ENCODE measurements at regions not wholly inside any gene's neighbourhood (a gene's known extent, or its start where the extent isn't known, plus 50 kb on each side); places are given as distances from the start of the nearest gene placed in this dataset.
"Not testable (repeated sequence)": the region's sequence is repeated elsewhere in the genome, so short reads cannot be mapped to it uniquely, and the experiment has no call there.

- not testable (repeated sequence) for H3K4me3 ChIP-seq (ENCODE audit: low read length); DNase-seq (ENCODE audit: low read depth)
Observed at GRCh38 chr5:11392-11791, 80.6 kb upstream of the PLEKHG4B start.

- TF ChIP-seq, protein P1, sequence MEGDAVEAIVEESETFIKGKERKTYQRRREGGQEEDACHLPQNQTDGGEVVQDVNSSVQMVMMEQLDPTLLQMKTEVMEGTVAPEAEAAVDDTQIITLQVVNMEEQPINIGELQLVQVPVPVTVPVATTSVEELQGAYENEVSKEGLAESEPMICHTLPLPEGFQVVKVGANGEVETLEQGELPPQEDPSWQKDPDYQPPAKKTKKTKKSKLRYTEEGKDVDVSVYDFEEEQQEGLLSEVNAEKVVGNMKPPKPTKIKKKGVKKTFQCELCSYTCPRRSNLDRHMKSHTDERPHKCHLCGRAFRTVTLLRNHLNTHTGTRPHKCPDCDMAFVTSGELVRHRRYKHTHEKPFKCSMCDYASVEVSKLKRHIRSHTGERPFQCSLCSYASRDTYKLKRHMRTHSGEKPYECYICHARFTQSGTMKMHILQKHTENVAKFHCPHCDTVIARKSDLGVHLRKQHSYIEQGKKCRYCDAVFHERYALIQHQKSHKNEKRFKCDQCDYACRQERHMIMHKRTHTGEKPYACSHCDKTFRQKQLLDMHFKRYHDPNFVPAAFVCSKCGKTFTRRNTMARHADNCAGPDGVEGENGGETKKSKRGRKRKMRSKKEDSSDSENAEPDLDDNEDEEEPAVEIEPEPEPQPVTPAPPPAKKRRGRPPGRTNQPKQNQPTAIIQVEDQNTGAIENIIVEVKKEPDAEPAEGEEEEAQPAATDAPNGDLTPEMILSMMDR (conservative IDR thresholded peaks at IDR 0.05; ENCODE audit: low read depth, low read length): no peak
- H3K4me3 ChIP-seq (ENCODE audit: low read length): no peak overlapping the region
- DNase-seq (ENCODE audit: low read depth): no peak
Observed at GRCh38 chr5:11898-12297, 80.1 kb upstream of the PLEKHG4B start.

DNA sequence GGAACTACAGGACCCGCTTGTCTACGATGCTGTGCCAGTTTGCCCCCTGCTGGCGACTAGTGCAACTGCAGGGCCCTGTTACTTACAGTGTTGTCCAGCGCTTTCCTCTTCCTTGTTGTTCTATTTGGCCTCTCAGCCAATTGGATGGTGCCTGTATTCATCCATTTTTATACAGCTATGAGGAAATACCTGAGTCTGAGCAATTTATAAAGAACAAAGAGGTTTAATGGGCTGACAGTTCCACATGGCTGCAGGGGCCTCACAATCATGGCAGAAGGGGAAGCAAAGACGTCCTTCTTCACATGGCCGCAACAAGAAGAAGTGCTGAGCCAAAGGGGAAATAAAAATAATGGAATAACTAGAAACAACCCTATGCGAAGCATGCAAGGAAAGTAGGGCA lies 78.7 kb upstream of the PLEKHG4B start:
- DNase-seq (ENCODE audit: low read depth): no peak
- no peak overlapping the region for H3K4me3 ChIP-seq (ENCODE audit: low read length)
- TF ChIP-seq, protein P1 (conservative IDR thresholded peaks at IDR 0.05; ENCODE audit: low read depth, low read length): no peak

DNA sequence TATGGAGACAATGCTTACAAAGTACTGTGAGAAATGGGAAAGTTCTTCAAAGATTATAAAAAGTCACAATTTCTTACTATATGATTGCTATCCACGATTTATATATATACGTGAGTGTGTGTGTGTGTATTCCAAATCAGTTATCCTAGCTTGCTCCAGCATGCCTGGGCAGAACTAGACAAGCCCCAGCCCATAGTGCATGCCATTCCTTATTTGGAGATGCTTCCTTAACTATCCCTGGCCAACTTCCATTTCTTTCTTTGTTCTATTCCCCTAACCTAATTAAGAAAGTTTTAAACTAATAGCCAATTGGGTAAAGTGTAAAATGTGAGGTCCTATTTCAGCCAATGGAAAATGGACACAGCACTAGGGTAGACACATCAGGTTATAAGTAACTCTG lies 77.3 kb upstream of the PLEKHG4B start:
- H3K4me3 ChIP-seq (ENCODE audit: low read length); DNase-seq (ENCODE audit: low read depth): not testable (repeated sequence)

- not testable (repeated sequence) for DNase-seq (ENCODE audit: low read depth); H3K4me3 ChIP-seq (ENCODE audit: low read length)
Observed at GRCh38 chr5:20276-20675, 71.7 kb upstream of the PLEKHG4B start.

GRCh38 chr5:21654-22233 lies 70.2 kb upstream of the PLEKHG4B start:
- no peak overlapping the region for H3K4me3 ChIP-seq (ENCODE audit: low read length)
- DNase-seq (ENCODE audit: low read depth): no peak
- TF ChIP-seq, protein P1 (conservative IDR thresholded peaks at IDR 0.05; ENCODE audit: low read depth, low read length): peak; percentile 64

DNA sequence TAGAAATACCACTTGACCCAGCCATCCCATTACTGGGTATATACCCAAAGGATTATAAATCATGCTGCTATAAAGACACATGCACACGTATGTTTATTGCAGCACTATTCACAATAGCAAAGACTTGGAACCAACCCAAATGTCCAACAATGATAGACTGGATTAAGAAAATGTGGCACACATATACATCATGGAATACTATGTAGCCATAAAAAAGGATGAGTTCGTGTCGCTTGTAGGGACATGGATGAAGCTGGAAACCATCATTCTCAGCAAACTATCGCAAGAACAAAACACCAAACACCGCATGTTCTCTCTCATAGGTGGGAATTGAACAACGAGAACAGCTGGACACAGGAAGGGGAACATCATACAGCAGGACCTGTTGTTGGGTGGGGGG lies 68.1 kb upstream of the PLEKHG4B start:
- not testable (repeated sequence) for DNase-seq (ENCODE audit: low read depth); H3K4me3 ChIP-seq (ENCODE audit: low read length)

DNA sequence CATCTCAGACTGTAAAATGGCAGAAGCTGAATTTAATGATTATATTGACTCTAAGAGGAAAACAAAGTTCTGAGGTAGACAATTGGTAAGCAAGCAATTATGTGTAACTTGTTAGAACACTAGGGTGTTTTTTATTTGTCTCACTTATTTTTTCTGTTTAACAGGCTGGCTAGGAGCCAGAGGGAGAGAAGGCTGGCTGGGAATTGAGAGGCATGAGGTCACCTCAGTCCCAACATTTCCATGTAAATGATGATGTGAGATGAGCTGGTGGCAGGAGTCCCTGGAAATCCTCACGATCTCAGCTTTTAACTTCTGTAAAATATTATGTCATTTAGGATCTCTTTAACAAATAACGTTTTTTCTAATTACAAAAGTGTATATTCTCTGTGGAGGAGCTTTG lies 66.9 kb upstream of the PLEKHG4B start:
- H3K4me3 ChIP-seq (ENCODE audit: low read length); DNase-seq (ENCODE audit: low read depth): not testable (repeated sequence)

DNA sequence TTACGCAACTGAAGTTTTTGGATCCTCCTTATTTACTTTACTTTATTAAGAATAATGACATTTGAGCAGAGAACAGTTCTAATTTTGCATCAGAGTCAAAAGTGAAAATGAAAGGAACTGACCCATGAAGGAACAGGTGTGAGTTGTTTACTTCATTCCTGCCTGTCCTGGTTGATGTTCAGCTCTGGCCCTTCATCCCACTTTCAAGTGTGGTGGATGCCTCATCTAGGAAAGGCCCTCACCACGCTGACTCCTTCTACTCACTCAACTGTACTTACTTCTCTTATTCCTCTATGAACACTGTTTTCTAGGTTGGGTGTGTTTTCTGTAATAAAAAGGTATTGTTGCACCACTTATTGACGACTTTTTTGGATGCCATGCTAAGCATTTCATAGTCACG lies 61.8 kb upstream of the PLEKHG4B start:
- DNase-seq (ENCODE audit: low read depth): no peak
- TF ChIP-seq, protein P1 (conservative IDR thresholded peaks at IDR 0.05; ENCODE audit: low read depth, low read length): no peak
- H3K4me3 ChIP-seq (ENCODE audit: low read length): no peak overlapping the region

GRCh38 chr5:30556-30955 lies 61.4 kb upstream of the PLEKHG4B start:
- H3K4me3 ChIP-seq (ENCODE audit: low read length); DNase-seq (ENCODE audit: low read depth): not testable (repeated sequence)

GRCh38 chr5:32165-32564 lies 59.8 kb upstream of the PLEKHG4B start:
- H3K4me3 ChIP-seq (ENCODE audit: low read length): no peak overlapping the region
- TF ChIP-seq, protein P1 (conservative IDR thresholded peaks at IDR 0.05; ENCODE audit: low read depth, low read length): no peak
- no peak for DNase-seq (ENCODE audit: low read depth)

DNA sequence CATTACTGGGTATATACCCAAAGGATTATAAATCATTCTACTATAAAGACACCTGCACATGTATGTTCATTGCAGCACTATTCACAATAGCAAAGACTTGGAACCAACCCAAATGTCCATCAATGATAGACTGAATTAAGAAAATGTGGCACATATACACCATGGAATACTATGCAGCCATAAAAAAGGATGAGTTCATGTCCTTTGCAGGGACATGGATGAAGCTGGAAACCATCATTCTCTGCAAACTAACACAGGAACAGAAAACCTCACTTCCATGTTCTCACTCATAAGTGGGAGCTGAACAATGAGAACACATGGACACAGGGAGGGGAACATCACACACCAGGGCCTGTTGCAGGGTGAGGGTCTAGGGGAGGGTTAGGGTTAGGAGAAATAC lies 56.4 kb upstream of the PLEKHG4B start:
- DNase-seq (ENCODE audit: low read depth); H3K4me3 ChIP-seq (ENCODE audit: low read length): not testable (repeated sequence)

DNA sequence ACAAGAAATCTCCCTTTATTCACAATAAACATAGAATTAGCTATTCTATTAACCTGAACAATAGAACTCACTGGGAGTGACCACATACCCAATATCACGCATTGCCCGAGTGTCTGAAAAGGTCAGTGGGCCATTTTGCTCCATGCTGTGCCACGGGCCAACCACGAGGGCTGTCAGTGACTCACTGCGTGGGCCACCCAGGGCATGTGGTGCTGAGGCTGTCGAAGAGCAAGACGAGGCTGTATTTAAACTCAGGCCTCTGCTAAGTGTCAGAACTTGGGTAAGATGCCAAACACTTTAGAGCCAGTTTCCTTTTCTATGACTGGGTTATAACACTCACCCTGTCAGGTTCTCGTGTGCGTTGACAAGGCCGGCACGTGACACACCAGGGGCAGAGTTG lies 54.8 kb upstream of the PLEKHG4B start:
- H3K4me3 ChIP-seq (ENCODE audit: low read length); DNase-seq (ENCODE audit: low read depth): not testable (repeated sequence)

All from retinal pigment epithelial cell (primary cell).